ENCODE measurements at regions not wholly inside any gene's neighbourhood (a gene's known extent, or its start where the extent isn't known, plus 50 kb on each side); places are given as distances from the start of the nearest gene placed in this dataset.

DNA sequence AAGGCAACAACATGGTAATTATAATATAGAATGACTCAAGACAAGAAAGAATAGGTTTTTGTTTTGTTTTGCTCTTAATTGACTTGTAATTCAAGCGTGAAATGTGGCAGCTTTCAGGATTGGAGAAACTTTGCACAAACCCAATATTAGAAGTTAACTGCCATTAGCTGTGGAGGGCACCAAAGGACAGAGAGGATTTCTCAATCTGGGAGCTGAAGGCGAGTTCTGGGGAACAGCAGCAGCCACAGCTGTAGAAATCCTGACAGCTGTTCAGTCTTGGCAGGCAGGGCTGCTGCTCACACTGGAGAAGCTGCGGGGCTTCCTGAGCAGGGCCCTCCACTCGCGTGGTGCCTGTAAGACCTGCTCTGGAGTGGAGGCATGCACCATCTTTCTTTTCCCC is 182.2 kb upstream of the IL12A start:
- TF ChIP-seq POLR2A (IDR thresholded peaks at IDR 0.05; ENCODE audit: low read length) (no peak), GATA1 (IDR thresholded peaks at IDR 0.05; ENCODE audit: low read depth, low read length) (no peak)

Data from erythroblast (primary cell).